HFFc6 (cell line): ENCODE measurements at regions not wholly inside any gene's neighbourhood (a gene's known extent, or its start where the extent isn't known, plus 50 kb on each side); places are given as distances from the start of the nearest gene placed in this dataset.

Source experiments
- DNase-seq: peaks from one replicate; pipeline ENCODE4 v3.0.0-alpha.2; 2018
- H3K27ac Mint-ChIP-seq: 2 replicates; pipeline ENCODE4 v1.8.0; 2020; ENCODE audit warnings: mild to moderate bottlenecking, mixed read lengths
- H3K27me3 Mint-ChIP-seq: 2 replicates; pipeline ENCODE4 v1.8.0; 2021; ENCODE audit warnings: mild to moderate bottlenecking, moderate library complexity, mixed read lengths; ENCODE audit not compliant: insufficient read depth
- H3K36me3 Mint-ChIP-seq: 2 replicates; pipeline ENCODE4 v1.8.0; 2021; ENCODE audit warnings: low read depth, mixed read lengths
- H3K4me1 Mint-ChIP-seq: 2 replicates; pipeline ENCODE4 v1.8.0; 2020; ENCODE audit warnings: low read depth, mixed read lengths
- H3K4me3 Mint-ChIP-seq: 2 replicates; pipeline ENCODE4 v1.8.0; 2020; ENCODE audit warnings: mild to moderate bottlenecking, moderate library complexity, mixed read lengths
- H3K9me3 Mint-ChIP-seq: 2 replicates; pipeline ENCODE4 v1.8.0; 2020; ENCODE audit warnings: mild to moderate bottlenecking, mixed read lengths
- TF ChIP-seq, protein P1 (sequence below): fragments of 200-600 bp; sonication (generic); IDR thresholded peaks from 2 replicates; pipeline ENCODE4 v1.5.0; 2021; ENCODE audit warnings: antibody characterized with exemption, mild to moderate bottlenecking

DNA sequence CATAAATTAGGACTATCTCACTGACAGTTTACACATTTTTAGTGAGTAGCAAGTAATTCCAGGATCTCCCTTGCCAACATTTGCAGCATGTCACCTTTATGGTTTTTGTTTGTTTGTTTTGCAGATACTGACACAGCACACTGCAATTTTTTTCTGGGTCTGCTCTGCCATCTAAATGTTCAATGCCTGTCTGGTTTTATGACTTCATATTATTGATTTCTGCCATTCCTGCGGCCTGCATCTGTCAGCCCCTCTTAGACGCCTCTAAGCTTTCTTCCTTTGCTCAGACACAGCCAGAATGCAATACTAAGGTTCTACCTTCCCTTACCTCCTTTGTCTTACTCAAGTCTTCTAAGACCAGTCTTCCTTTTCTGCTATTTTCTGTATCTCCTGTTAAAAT lies 321.2 kb upstream of the AZI2 start:
- H3K9me3 Mint-ChIP-seq = no peaks in the 10 kb centered on the region
- H3K4me1 Mint-ChIP-seq = no peaks in the 10 kb centered on the region
- TF ChIP-seq, protein P1, sequence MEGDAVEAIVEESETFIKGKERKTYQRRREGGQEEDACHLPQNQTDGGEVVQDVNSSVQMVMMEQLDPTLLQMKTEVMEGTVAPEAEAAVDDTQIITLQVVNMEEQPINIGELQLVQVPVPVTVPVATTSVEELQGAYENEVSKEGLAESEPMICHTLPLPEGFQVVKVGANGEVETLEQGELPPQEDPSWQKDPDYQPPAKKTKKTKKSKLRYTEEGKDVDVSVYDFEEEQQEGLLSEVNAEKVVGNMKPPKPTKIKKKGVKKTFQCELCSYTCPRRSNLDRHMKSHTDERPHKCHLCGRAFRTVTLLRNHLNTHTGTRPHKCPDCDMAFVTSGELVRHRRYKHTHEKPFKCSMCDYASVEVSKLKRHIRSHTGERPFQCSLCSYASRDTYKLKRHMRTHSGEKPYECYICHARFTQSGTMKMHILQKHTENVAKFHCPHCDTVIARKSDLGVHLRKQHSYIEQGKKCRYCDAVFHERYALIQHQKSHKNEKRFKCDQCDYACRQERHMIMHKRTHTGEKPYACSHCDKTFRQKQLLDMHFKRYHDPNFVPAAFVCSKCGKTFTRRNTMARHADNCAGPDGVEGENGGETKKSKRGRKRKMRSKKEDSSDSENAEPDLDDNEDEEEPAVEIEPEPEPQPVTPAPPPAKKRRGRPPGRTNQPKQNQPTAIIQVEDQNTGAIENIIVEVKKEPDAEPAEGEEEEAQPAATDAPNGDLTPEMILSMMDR = no peak
- no peaks in the 10 kb centered on the region for H3K36me3 Mint-ChIP-seq
- H3K4me3 Mint-ChIP-seq = no peak overlapping the region
- DNase-seq = no peak
- H3K27me3 Mint-ChIP-seq = peaks cover 6% of the 10 kb centered on the region
- H3K27ac Mint-ChIP-seq = no peak overlapping the region

DNA sequence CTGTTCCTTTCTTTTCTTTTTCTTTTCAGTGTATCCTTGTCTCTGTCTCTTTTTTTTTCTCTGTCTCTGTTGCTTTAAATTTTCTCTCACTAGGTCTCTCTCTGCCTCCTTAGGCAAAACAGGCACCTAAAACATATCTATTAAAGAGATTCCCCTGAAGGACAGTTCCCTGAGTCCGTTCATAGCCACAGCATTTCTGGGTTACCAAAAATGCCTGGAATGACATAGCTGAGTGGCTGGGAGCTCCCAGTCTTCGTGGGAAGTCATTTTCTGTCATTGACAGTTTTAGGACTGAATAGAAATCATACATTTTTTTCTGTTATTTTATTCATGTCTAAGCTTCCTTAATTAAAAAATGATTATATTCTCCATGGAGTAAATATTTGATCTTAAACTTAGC lies 323.8 kb upstream of the AZI2 start:
- no peak for DNase-seq
- H3K4me3 Mint-ChIP-seq = no peak overlapping the region
- no peaks in the 10 kb centered on the region for H3K4me1 Mint-ChIP-seq
- no peak overlapping the region for H3K27ac Mint-ChIP-seq
- H3K36me3 Mint-ChIP-seq = no peaks in the 10 kb centered on the region
- no peaks in the 10 kb centered on the region for H3K9me3 Mint-ChIP-seq
- H3K27me3 Mint-ChIP-seq = peaks cover 4% of the 10 kb centered on the region
- TF ChIP-seq, protein P1 = no peak

DNA sequence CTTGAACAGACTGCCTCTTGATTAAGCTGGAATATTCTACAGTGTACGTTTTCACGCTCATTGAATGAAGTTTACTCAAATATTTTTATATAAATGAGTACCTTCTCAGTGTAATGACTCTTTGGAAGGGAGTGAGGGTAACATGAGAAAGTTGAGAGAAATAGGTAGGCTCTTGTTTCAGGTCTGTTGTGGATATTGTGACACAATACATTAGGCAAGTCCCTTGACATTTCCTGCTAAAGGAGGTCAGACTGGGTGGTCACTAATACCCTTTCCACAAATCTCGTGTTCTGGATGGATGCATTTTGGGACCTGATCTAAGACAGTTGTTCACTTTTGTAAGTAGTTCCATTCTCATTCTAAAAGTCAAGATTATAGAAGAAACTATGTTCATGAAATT lies 324.8 kb upstream of the AZI2 start:
- Mint-ChIP-seq H3K4me3 (no peak overlapping the region), H3K27ac (no peak overlapping the region), H3K9me3 (no peaks in the 10 kb centered on the region), H3K27me3 (peaks cover 4% of the 10 kb centered on the region), H3K36me3 (no peaks in the 10 kb centered on the region), H3K4me1 (no peaks in the 10 kb centered on the region)
- TF ChIP-seq, protein P1 = no peak
- DNase-seq = no peak

DNA sequence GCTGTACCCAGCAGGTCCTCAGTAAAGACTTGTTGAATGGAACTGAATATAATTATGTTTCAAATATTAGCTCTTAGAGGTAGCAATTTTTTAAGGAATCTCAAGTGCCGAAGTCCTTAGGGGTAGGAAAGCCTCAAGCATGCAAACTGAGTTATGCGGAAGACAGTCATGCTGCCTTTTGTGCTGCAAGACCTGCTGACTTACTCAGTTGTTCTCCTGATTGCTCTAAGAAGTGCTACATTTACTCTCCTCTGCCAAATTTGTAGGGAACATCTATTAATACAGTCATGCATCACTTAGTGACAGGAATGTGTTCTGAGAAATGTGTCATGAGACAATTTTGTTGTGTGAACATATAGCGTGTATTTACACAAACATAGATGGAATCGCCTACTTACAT lies 325.6 kb upstream of the AZI2 start:
- no peaks in the 10 kb centered on the region for H3K9me3 Mint-ChIP-seq
- TF ChIP-seq, protein P1 = no peak
- H3K4me1 Mint-ChIP-seq = no peaks in the 10 kb centered on the region
- H3K36me3 Mint-ChIP-seq = no peaks in the 10 kb centered on the region
- H3K4me3 Mint-ChIP-seq = no peak overlapping the region
- H3K27me3 Mint-ChIP-seq = peaks cover 4% of the 10 kb centered on the region
- DNase-seq = no peak
- H3K27ac Mint-ChIP-seq = no peak overlapping the region

DNA sequence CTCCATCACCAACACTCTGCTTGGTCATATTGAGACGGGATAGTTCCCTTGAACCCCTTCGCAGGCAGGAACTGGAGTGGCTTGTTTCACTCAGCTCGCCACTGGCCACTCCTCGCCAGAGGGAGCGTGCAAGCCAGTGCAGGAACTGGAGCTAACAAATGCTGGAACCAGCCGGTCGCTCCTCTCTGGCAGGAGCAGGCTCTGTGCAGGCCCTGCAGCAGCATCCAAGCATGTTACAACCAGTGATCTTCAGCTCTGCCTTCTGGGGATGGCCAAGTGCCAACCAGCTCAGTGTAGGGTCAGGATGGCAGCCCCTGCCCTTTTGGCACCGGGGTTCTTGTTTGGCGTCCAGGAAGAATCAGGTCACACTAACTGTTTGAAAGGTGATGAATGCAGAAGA lies 329.0 kb upstream of the AZI2 start:
- 0 out of 2 replicates have a peak, but pooled peaks cover 4% of the 10 kb centered on the region for H3K9me3 Mint-ChIP-seq
- no peaks in the 10 kb centered on the region for H3K4me1 Mint-ChIP-seq
- TF ChIP-seq, protein P1 = no peak
- H3K36me3 Mint-ChIP-seq = no peaks in the 10 kb centered on the region
- H3K4me3 Mint-ChIP-seq = no peak overlapping the region
- no peak overlapping the region for H3K27ac Mint-ChIP-seq
- no peaks in the 10 kb centered on the region; the same call in 1 of the 2 replicates for H3K27me3 Mint-ChIP-seq
- no peak for DNase-seq

DNA sequence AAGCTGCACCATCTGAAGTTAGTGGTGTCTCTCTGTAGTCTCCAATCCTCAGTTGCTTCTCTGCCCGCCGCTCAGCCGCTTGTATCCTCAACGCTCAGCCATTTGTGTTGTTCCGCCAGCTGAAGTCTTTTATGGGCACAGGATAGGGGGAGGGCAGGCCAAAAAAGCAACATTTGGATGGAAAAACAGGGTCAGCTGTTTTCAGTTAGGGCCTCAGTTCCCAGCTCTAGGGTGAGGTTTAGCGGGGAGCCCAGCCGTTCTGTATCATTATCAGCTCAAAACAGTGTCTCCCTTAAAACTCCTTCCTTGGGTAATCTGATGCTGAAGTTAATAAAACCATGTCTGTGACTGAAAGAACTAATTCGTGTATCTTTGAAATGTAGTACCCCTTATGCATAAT lies 329.5 kb upstream of the AZI2 start:
- Mint-ChIP-seq H3K36me3 (no peaks in the 10 kb centered on the region), H3K27ac (no peak overlapping the region), H3K27me3 (no peaks in the 10 kb centered on the region; the same call in 1 of the 2 replicates), H3K9me3 (0 out of 2 replicates have a peak, but pooled peaks cover 4% of the 10 kb centered on the region), H3K4me1 (no peaks in the 10 kb centered on the region), H3K4me3 (no peak overlapping the region)
- DNase-seq = no peak
- TF ChIP-seq, protein P1 = no peak
